Neural progenitor cell (in vitro differentiated cells): ENCODE measurements at regions not wholly inside any gene's neighbourhood (a gene's known extent, or its start where the extent isn't known, plus 50 kb on each side); places are given as distances from the start of the nearest gene placed in this dataset.

ENCODE experiments used
- DNase-seq: peaks from one replicate; pipeline ENCODE4 v3.0.0-alpha.2; 2016; ENCODE audit warnings: low spot score
- H2AFZ ChIP-seq: fragments of 200-600 bp; sonication (generic); replicated peaks from 2 replicates; pipeline ENCODE4 v1.6.1; 2016; ENCODE audit warnings: antibody characterized with exemption
- H3F3A ChIP-seq: fragments of 200-600 bp; sonication (generic); 2 replicates; pipeline ENCODE4 v1.6.1; 2016; ENCODE audit warnings: antibody characterized with exemption, low read depth
- H3K27ac ChIP-seq: fragments of 200-600 bp; sonication (generic); 2 replicates; pipeline ENCODE4 v1.5.1; 2016; ENCODE audit warnings: mild to moderate bottlenecking
- H3K27me3 ChIP-seq: fragments of 200-600 bp; sonication (generic); 2 replicates; pipeline ENCODE4 v1.6.1; 2016; ENCODE audit warnings: mild to moderate bottlenecking, moderate library complexity
- H3K36me3 ChIP-seq: fragments of 200-600 bp; sonication (generic); 2 replicates; pipeline ENCODE4 v1.5.1; 2016
- H3K4me1 ChIP-seq: fragments of 200-600 bp; sonication (generic); 2 replicates; pipeline ENCODE4 v1.6.1; 2016; ENCODE audit warnings: mixed run types
- H3K4me2 ChIP-seq: fragments of 200-600 bp; sonication (generic); 2 replicates; pipeline ENCODE4 v1.6.1; 2016
- H3K4me3 ChIP-seq: fragments of 200-600 bp; sonication (generic); 2 replicates; pipeline ENCODE4 v1.5.1; 2016
- H3K79me2 ChIP-seq: fragments of 200-600 bp; sonication (generic); 2 replicates; pipeline ENCODE4 v1.6.1; 2016; ENCODE audit warnings: low read depth
- H3K9ac ChIP-seq: fragments of 200-600 bp; sonication (generic); 2 replicates; pipeline ENCODE4 v1.6.1; 2016
- H3K9me3 ChIP-seq: fragments of 200-600 bp; sonication (generic); 2 replicates; pipeline ENCODE4 v1.5.1; 2016; ENCODE audit warnings: low read depth
- H4K20me1 ChIP-seq: fragments of 200-600 bp; sonication (generic); 2 replicates; pipeline ENCODE4 v1.6.1; 2016; ENCODE audit warnings: low read depth
- H3K27ac Mint-ChIP-seq: 3 replicates; pipeline ENCODE4 v1.8.0; 2021; ENCODE audit warnings: mixed read lengths
- H3K27me3 Mint-ChIP-seq: 2 replicates; pipeline ENCODE4 v1.8.0; 2022; ENCODE audit warnings: low read depth, mild to moderate bottlenecking, inconsistent platforms, moderate library complexity, mixed read lengths; ENCODE audit not compliant: insufficient read depth
- H3K36me3 Mint-ChIP-seq: 3 replicates; pipeline ENCODE4 v1.8.0; 2021; ENCODE audit warnings: mixed read lengths
- H3K4me1 Mint-ChIP-seq: 3 replicates; pipeline ENCODE4 v1.8.0; 2021; ENCODE audit warnings: mixed read lengths
- H3K4me3 Mint-ChIP-seq: 3 replicates; pipeline ENCODE4 v1.8.0; 2021; ENCODE audit warnings: mild to moderate bottlenecking, moderate library complexity, mixed read lengths
- H3K9me3 Mint-ChIP-seq: 3 replicates; pipeline ENCODE4 v1.8.0; 2020; ENCODE audit warnings: mixed read lengths
- EZH2 ChIP-seq: fragments of 200-600 bp; sonication (generic); IDR thresholded peaks from 2 replicates; pipeline ENCODE4 v1.6.1; 2017; ENCODE audit warnings: antibody characterized with exemption, mild to moderate bottlenecking, moderate library complexity
- EZH2phosphoT487 ChIP-seq: fragments of 200-600 bp; sonication (generic); IDR thresholded peaks from 2 replicates; pipeline ENCODE4 v1.6.1; 2017; ENCODE audit warnings: antibody characterized with exemption
- TF ChIP-seq, protein P1 (sequence below): fragments of 200-600 bp; sonication (generic); IDR thresholded peaks from 2 replicates; pipeline ENCODE4 v1.5.1; 2017; ENCODE audit warnings: antibody characterized with exemption, mild to moderate bottlenecking

DNA sequence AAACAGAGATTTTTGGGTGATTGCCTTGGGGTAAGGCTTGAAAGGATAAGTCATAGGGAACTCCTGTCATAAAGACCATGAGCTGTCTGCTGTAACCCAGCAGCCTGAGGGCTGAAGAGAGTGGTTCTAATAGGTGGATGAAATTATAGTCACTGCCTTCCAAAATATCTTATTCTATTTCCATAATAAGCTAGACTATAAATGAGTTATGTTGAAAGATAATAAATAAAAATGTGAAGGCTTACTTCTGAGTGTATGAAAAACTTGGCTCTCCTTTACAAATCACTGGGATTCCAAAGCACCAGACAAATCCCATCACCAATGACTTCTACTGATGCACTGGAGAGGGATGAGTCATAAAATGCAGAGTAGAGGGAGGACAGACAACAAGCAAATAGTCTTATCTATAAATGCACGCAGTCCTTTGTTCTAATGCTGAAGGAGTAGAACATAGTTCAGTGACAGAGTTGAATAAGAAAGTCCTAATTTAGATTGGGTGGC lies 775.0 kb upstream of the LRRC4C start:
- Histone ChIP-seq H3K79me2 (no peaks in the 10 kb centered on the region), H3K4me3 (no peak overlapping the region), H3K4me2 (no peak overlapping the region), H3K4me1 (no peaks in the 10 kb centered on the region), H3K36me3 (no peaks in the 10 kb centered on the region), H4K20me1 (no peaks in the 10 kb centered on the region), H3F3A (no peaks in the 10 kb centered on the region), H3K27me3 (no peaks in the 10 kb centered on the region), H3K9me3 (no peaks in the 10 kb centered on the region), H2AFZ (no peak overlapping the region), H3K9ac (no peak overlapping the region), H3K27ac (no peak overlapping the region)
- Mint-ChIP-seq H3K27me3 (no peaks in the 10 kb centered on the region), H3K36me3 (no peaks in the 10 kb centered on the region), H3K4me1 (peaks cover 5% of the 10 kb centered on the region), H3K9me3 (no peaks in the 10 kb centered on the region), H3K27ac (no peak overlapping the region), H3K4me3 (no peak overlapping the region)
- TF ChIP-seq, protein P1, sequence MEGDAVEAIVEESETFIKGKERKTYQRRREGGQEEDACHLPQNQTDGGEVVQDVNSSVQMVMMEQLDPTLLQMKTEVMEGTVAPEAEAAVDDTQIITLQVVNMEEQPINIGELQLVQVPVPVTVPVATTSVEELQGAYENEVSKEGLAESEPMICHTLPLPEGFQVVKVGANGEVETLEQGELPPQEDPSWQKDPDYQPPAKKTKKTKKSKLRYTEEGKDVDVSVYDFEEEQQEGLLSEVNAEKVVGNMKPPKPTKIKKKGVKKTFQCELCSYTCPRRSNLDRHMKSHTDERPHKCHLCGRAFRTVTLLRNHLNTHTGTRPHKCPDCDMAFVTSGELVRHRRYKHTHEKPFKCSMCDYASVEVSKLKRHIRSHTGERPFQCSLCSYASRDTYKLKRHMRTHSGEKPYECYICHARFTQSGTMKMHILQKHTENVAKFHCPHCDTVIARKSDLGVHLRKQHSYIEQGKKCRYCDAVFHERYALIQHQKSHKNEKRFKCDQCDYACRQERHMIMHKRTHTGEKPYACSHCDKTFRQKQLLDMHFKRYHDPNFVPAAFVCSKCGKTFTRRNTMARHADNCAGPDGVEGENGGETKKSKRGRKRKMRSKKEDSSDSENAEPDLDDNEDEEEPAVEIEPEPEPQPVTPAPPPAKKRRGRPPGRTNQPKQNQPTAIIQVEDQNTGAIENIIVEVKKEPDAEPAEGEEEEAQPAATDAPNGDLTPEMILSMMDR: no peak
- no peak for DNase-seq

GRCh38 chr11:42237701-42238235 lies 778.3 kb upstream of the LRRC4C start:
- H4K20me1 ChIP-seq: no peaks in the 10 kb centered on the region
- H3K79me2 ChIP-seq: no peaks in the 10 kb centered on the region
- TF ChIP-seq EZH2phosphoT487: no peak
- no peak for TF ChIP-seq EZH2
- TF ChIP-seq, protein P1: no peak
- H3K4me2 ChIP-seq: no peak overlapping the region
- Mint-ChIP-seq H3K4me1 (peaks cover 6% of the 10 kb centered on the region), H3K9me3 (no peaks in the 10 kb centered on the region), H3K4me3 (no peak overlapping the region), H3K27me3 (no peaks in the 10 kb centered on the region), H3K36me3 (no peaks in the 10 kb centered on the region), H3K27ac (no peak overlapping the region)
- H3K27ac ChIP-seq: no peak overlapping the region
- H3K36me3 ChIP-seq: no peaks in the 10 kb centered on the region
- no peak overlapping the region for H2AFZ ChIP-seq
- DNase-seq: no peak
- H3K9me3 ChIP-seq: no peaks in the 10 kb centered on the region
- H3K4me3 ChIP-seq: no peak overlapping the region
- H3K4me1 ChIP-seq: peaks cover 2% of the 10 kb centered on the region
- H3F3A ChIP-seq: no peaks in the 10 kb centered on the region
- H3K9ac ChIP-seq: no peak overlapping the region
- H3K27me3 ChIP-seq: no peaks in the 10 kb centered on the region

GRCh38 chr11:42239188-42239587 lies 779.7 kb upstream of the LRRC4C start:
- Mint-ChIP-seq H3K4me3 (no peak overlapping the region), H3K4me1 (peaks cover 20% of the 10 kb centered on the region), H3K27ac (no peak overlapping the region), H3K9me3 (no peaks in the 10 kb centered on the region), H3K27me3 (no peaks in the 10 kb centered on the region), H3K36me3 (no peaks in the 10 kb centered on the region)
- no peak overlapping the region for H2AFZ ChIP-seq
- H3K4me2 ChIP-seq: no peak overlapping the region
- no peak for TF ChIP-seq EZH2
- no peak for TF ChIP-seq EZH2phosphoT487
- TF ChIP-seq, protein P1: no peak
- H3K9ac ChIP-seq: no peak overlapping the region
- no peaks in the 10 kb centered on the region for H3K79me2 ChIP-seq
- no peaks in the 10 kb centered on the region for H3K9me3 ChIP-seq
- no peaks in the 10 kb centered on the region for H3K36me3 ChIP-seq
- H3K4me1 ChIP-seq: peaks cover 16% of the 10 kb centered on the region
- H3F3A ChIP-seq: peaks cover 7% of the 10 kb centered on the region
- H4K20me1 ChIP-seq: no peaks in the 10 kb centered on the region
- no peak overlapping the region for H3K27ac ChIP-seq
- no peaks in the 10 kb centered on the region for H3K27me3 ChIP-seq
- no peak overlapping the region for H3K4me3 ChIP-seq
- DNase-seq: no peak
